H1 (cell line): ENCODE measurements at regions not wholly inside any gene's neighbourhood (a gene's known extent, or its start where the extent isn't known, plus 50 kb on each side); places are given as distances from the start of the nearest gene placed in this dataset.

Experiments
- BACH1 ChIP-seq: IDR thresholded peaks from 2 replicates; pipeline ENCODE4 v1.6.1; 2012; ENCODE audit warnings: low read length, improper control_type of control experiment
- CBX8 ChIP-seq: fragments of 300-800, 300-1000 bp; sonication (generic); IDR thresholded peaks from 2 replicates; pipeline ENCODE4 v1.7.1; 2016; ENCODE audit warnings: low read depth, low read length, borderline replicate concordance
- GABPA ChIP-seq: IDR thresholded peaks from 2 replicates; pipeline ENCODE4 v1.6.1; 2011; ENCODE audit warnings: mild to moderate bottlenecking, low read length, moderate library complexity, borderline replicate concordance; ENCODE audit not compliant: insufficient read depth
- HDAC6 ChIP-seq: IDR thresholded peaks from one replicate; pipeline ENCODE4 v1.7.1; 2012; ENCODE audit warnings: low read depth, mild to moderate bottlenecking, inconsistent platforms, low read length, moderate library complexity
- YY1 ChIP-seq: IDR thresholded peaks from 2 replicates; pipeline ENCODE4 v1.6.1; 2011; ENCODE audit warnings: low read depth, mild to moderate bottlenecking, low read length

- no peak for TF ChIP-seq YY1
- TF ChIP-seq BACH1: no peak
- no peak for TF ChIP-seq HDAC6
- no peak for TF ChIP-seq CBX8
- TF ChIP-seq GABPA: no peak
Observed at GRCh38 chr5:17401470-17402288, 96.4 kb upstream of the TAF11L2 start (continued).
